Neural progenitor cell (in vitro differentiated cells): ENCODE measurements at regions not wholly inside any gene's neighbourhood (a gene's known extent, or its start where the extent isn't known, plus 50 kb on each side); places are given as distances from the start of the nearest gene placed in this dataset.

Source experiments
- DNase-seq: peaks from one replicate; pipeline ENCODE4 v3.0.0-alpha.2; 2016; ENCODE audit warnings: low spot score
- H2AFZ ChIP-seq: fragments of 200-600 bp; sonication (generic); replicated peaks from 2 replicates; pipeline ENCODE4 v1.6.1; 2016; ENCODE audit warnings: antibody characterized with exemption
- H3F3A ChIP-seq: fragments of 200-600 bp; sonication (generic); 2 replicates; pipeline ENCODE4 v1.6.1; 2016; ENCODE audit warnings: antibody characterized with exemption, low read depth
- H3K27ac ChIP-seq: fragments of 200-600 bp; sonication (generic); 2 replicates; pipeline ENCODE4 v1.5.1; 2016; ENCODE audit warnings: mild to moderate bottlenecking
- H3K27me3 ChIP-seq: fragments of 200-600 bp; sonication (generic); 2 replicates; pipeline ENCODE4 v1.6.1; 2016; ENCODE audit warnings: mild to moderate bottlenecking, moderate library complexity
- H3K36me3 ChIP-seq: fragments of 200-600 bp; sonication (generic); 2 replicates; pipeline ENCODE4 v1.5.1; 2016
- H3K4me1 ChIP-seq: fragments of 200-600 bp; sonication (generic); 2 replicates; pipeline ENCODE4 v1.6.1; 2016; ENCODE audit warnings: mixed run types
- H3K4me2 ChIP-seq: fragments of 200-600 bp; sonication (generic); 2 replicates; pipeline ENCODE4 v1.6.1; 2016
- H3K4me3 ChIP-seq: fragments of 200-600 bp; sonication (generic); 2 replicates; pipeline ENCODE4 v1.5.1; 2016
- H3K79me2 ChIP-seq: fragments of 200-600 bp; sonication (generic); 2 replicates; pipeline ENCODE4 v1.6.1; 2016; ENCODE audit warnings: low read depth
- H3K9ac ChIP-seq: fragments of 200-600 bp; sonication (generic); 2 replicates; pipeline ENCODE4 v1.6.1; 2016
- H3K9me3 ChIP-seq: fragments of 200-600 bp; sonication (generic); 2 replicates; pipeline ENCODE4 v1.5.1; 2016; ENCODE audit warnings: low read depth
- H4K20me1 ChIP-seq: fragments of 200-600 bp; sonication (generic); 2 replicates; pipeline ENCODE4 v1.6.1; 2016; ENCODE audit warnings: low read depth
- H3K27ac Mint-ChIP-seq: 3 replicates; pipeline ENCODE4 v1.8.0; 2021; ENCODE audit warnings: mixed read lengths
- H3K27me3 Mint-ChIP-seq: 2 replicates; pipeline ENCODE4 v1.8.0; 2022; ENCODE audit warnings: low read depth, mild to moderate bottlenecking, inconsistent platforms, moderate library complexity, mixed read lengths; ENCODE audit not compliant: insufficient read depth
- H3K36me3 Mint-ChIP-seq: 3 replicates; pipeline ENCODE4 v1.8.0; 2021; ENCODE audit warnings: mixed read lengths
- H3K4me1 Mint-ChIP-seq: 3 replicates; pipeline ENCODE4 v1.8.0; 2021; ENCODE audit warnings: mixed read lengths
- H3K4me3 Mint-ChIP-seq: 3 replicates; pipeline ENCODE4 v1.8.0; 2021; ENCODE audit warnings: mild to moderate bottlenecking, moderate library complexity, mixed read lengths
- H3K9me3 Mint-ChIP-seq: 3 replicates; pipeline ENCODE4 v1.8.0; 2020; ENCODE audit warnings: mixed read lengths
- CTCF ChIP-seq: fragments of 200-600 bp; sonication (generic); IDR thresholded peaks from 2 replicates; pipeline ENCODE4 v1.5.1; 2017; ENCODE audit warnings: antibody characterized with exemption, mild to moderate bottlenecking
- EZH2 ChIP-seq: fragments of 200-600 bp; sonication (generic); IDR thresholded peaks from 2 replicates; pipeline ENCODE4 v1.6.1; 2017; ENCODE audit warnings: antibody characterized with exemption, mild to moderate bottlenecking, moderate library complexity
- EZH2phosphoT487 ChIP-seq: fragments of 200-600 bp; sonication (generic); IDR thresholded peaks from 2 replicates; pipeline ENCODE4 v1.6.1; 2017; ENCODE audit warnings: antibody characterized with exemption

- Histone ChIP-seq H3K27ac (no peak overlapping the region), H3K27me3 (no peaks in the 10 kb centered on the region), H3F3A (no peaks in the 10 kb centered on the region), H3K9me3 (no peaks in the 10 kb centered on the region), H2AFZ (no peak overlapping the region), H4K20me1 (no peaks in the 10 kb centered on the region), H3K4me1 (no peaks in the 10 kb centered on the region), H3K36me3 (no peaks in the 10 kb centered on the region), H3K4me2 (no peak overlapping the region), H3K79me2 (no peaks in the 10 kb centered on the region), H3K4me3 (no peak overlapping the region), H3K9ac (no peak overlapping the region)
- Mint-ChIP-seq H3K4me3 (no peak overlapping the region), H3K27ac (no peak overlapping the region), H3K36me3 (peaks cover 14% of the 10 kb centered on the region), H3K27me3 (peaks cover 4% of the 10 kb centered on the region), H3K9me3 (peaks cover 23% of the 10 kb centered on the region), H3K4me1 (peaks cover 4% of the 10 kb centered on the region)
- TF ChIP-seq EZH2phosphoT487 = no peak
- no peak for TF ChIP-seq EZH2
- no peak for TF ChIP-seq CTCF
- DNase-seq = no peak
Observed at GRCh38 chr6:113057567-113058053, 710.5 kb downstream of the RFPL4B start.

GRCh38 chr6:113060664-113061063 lies 713.5 kb downstream of the RFPL4B start:
- DNase-seq = no peak
- H2AFZ ChIP-seq = peak overlapping the region; percentile 15
- no peaks in the 10 kb centered on the region for H3K27me3 ChIP-seq
- H3K4me1 ChIP-seq = peaks cover 3% of the 10 kb centered on the region
- H3K79me2 ChIP-seq = no peaks in the 10 kb centered on the region
- no peaks in the 10 kb centered on the region for H3K9me3 ChIP-seq
- Mint-ChIP-seq H3K4me1 (peaks cover 14% of the 10 kb centered on the region), H3K36me3 (peaks cover 20% of the 10 kb centered on the region), H3K4me3 (no peak overlapping the region), H3K27ac (no peak overlapping the region), H3K27me3 (peaks cover 4% of the 10 kb centered on the region), H3K9me3 (peaks cover 18% of the 10 kb centered on the region)
- H3F3A ChIP-seq = no peaks in the 10 kb centered on the region
- no peak overlapping the region for H3K27ac ChIP-seq
- no peak overlapping the region for H3K4me3 ChIP-seq
- H3K9ac ChIP-seq = no peak overlapping the region
- no peak for TF ChIP-seq EZH2
- no peak for TF ChIP-seq CTCF
- no peak overlapping the region for H3K4me2 ChIP-seq
- H3K36me3 ChIP-seq = no peaks in the 10 kb centered on the region
- H4K20me1 ChIP-seq = no peaks in the 10 kb centered on the region

- H3K4me2 ChIP-seq = no peak overlapping the region
- Mint-ChIP-seq H3K27me3 (peaks cover 3% of the 10 kb centered on the region), H3K4me1 (peaks cover 38% of the 10 kb centered on the region)
Observed at GRCh38 chr6:113065611-113066010, 718.5 kb downstream of the RFPL4B start.

More at GRCh38 chr6:113065611-113066010, 718.5 kb downstream of the RFPL4B start:
- H3K36me3 ChIP-seq = no peaks in the 10 kb centered on the region
- peaks cover 11% of the 10 kb centered on the region for H3K4me1 ChIP-seq
- H2AFZ ChIP-seq = no peak overlapping the region
- no peaks in the 10 kb centered on the region for H3K79me2 ChIP-seq
- H3K27ac ChIP-seq = no peak overlapping the region
- TF ChIP-seq EZH2 (no peak), CTCF (no peak), EZH2phosphoT487 (no peak)
- no peak overlapping the region for H3K4me3 ChIP-seq
- peak overlapping the region; percentile 31 for H3K4me3 Mint-ChIP-seq
- no peaks in the 10 kb centered on the region for H3K27me3 ChIP-seq
- H4K20me1 ChIP-seq = no peaks in the 10 kb centered on the region
- peaks cover 25% of the 10 kb centered on the region for H3K36me3 Mint-ChIP-seq
- no peak overlapping the region for H3K9ac ChIP-seq
- DNase-seq = peak; percentile 11
- H3F3A ChIP-seq = no peaks in the 10 kb centered on the region
- H3K9me3 Mint-ChIP-seq = peaks cover 27% of the 10 kb centered on the region
- H3K9me3 ChIP-seq = no peaks in the 10 kb centered on the region
- peak overlapping the region; percentile 69 for H3K27ac Mint-ChIP-seq
